HCT116 (cell line): ENCODE measurements at regions not wholly inside any gene's neighbourhood (a gene's known extent, or its start where the extent isn't known, plus 50 kb on each side); places are given as distances from the start of the nearest gene placed in this dataset.

Experiments
- ATAC-seq: fragments of 200-7000 bp; cut with Tn5 transposase; 2 replicates; pipeline ENCODE4 v1.9.1; 2020; ENCODE audit warnings: mild to moderate bottlenecking, moderate library complexity
- BruUV-seq: library from RNA; stranded (reverse); fragments of 400-500 nt; replicated peaks from 2 replicates; lab custom pipeline; 2021; lab: Mats Ljungman, UMichigan
- CTCF ChIA-PET: fragments of 300-600 bp; sonication (Branson Sonifier 250); formaldehyde crosslinking; loops from one replicate; lab custom pipeline; 2021; ENCODE audit warnings: antibody characterized with exemption; lab: Charles Lee
- POLR2A ChIA-PET: fragments of 300-600, 350-600 bp; sonication (Branson Sonifier 250); formaldehyde crosslinking; loops from one replicate; lab custom pipeline; 2021; ENCODE audit warnings: antibody characterized with exemption; lab: Charles Lee
- RAD21 ChIA-PET, 2 experiments: fragments of 300-600 bp; sonication (Branson Sonifier 250); formaldehyde crosslinking; loops; one replicate each; lab custom pipeline; 2023; ENCODE audit warnings: low total read pairs in 2 of 2; ENCODE audit not compliant: uncharacterized antibody in 2 of 2, unreplicated experiment in 2 of 2, low non-redundant PET in 1 of 2; lab: Charles Lee
- DNase-seq: peaks from one replicate; pipeline ENCODE4 v3.0.0-alpha.2; 2010; ENCODE audit warnings: low read depth, low spot score
- H2AFZ ChIP-seq: fragments of 200-600 bp; shearing (Covaris generic), sonication (generic); 2 replicates; pipeline ENCODE4 v1.6.1; 2017; ENCODE audit warnings: low read depth, mixed run types, mixed read lengths, antibody characterized with exemption, low read length; ENCODE audit not compliant: poor library complexity, severe bottlenecking
- H3K27ac ChIP-seq: 2 replicates; pipeline ENCODE4 v1.5.1; 2012; ENCODE audit warnings: low read depth, low read length
- H3K27me3 ChIP-seq: fragments of 200-600 bp; sonication (generic); 2 replicates; pipeline ENCODE4 v1.6.1; 2016; ENCODE audit warnings: mixed run types, low read length, mixed read lengths; ENCODE audit not compliant: insufficient read depth
- H3K36me3 ChIP-seq, 2 experiments: fragments of 200-500 bp in 1 of 2; fragments of 200-600 bp in 1 of 2; sonication (Bioruptor generic) in 1 of 2; sonication (generic) in 1 of 2; 2 replicates each; pipeline versions ENCODE4 v1.5.1 to v1.6.1; 2014 to 2016; ENCODE audit warnings: low read length in 2 of 2, inconsistent platforms in 1 of 2, mixed read lengths in 1 of 2, mixed run types in 1 of 2; ENCODE audit not compliant: insufficient read depth in 2 of 2, control insufficient read depth in 1 of 2
- H3K4me1 ChIP-seq, 2 experiments: fragments of 200-600 bp in 1 of 2; sonication (generic) in 1 of 2; 2 replicates each; pipeline versions ENCODE4 v1.5.1 to v1.6.1; 2012 to 2017; ENCODE audit warnings: low read length in 2 of 2, inconsistent platforms in 1 of 2, mild to moderate bottlenecking in 1 of 2, mixed read lengths in 1 of 2, mixed run types in 1 of 2, moderate library complexity in 1 of 2; ENCODE audit not compliant: insufficient read depth in 2 of 2, control insufficient read depth in 1 of 2
- H3K4me2 ChIP-seq: fragments of 200-600 bp; sonication (generic); 2 replicates; pipeline ENCODE4 v1.6.1; 2017; ENCODE audit warnings: mixed run types, low read length, mixed read lengths
- H3K4me3 ChIP-seq, 2 experiments: fragments of 200-600 bp in 1 of 2; sonication (generic) in 1 of 2; replicated peaks in 1 of 2; 2 replicates each; pipeline ENCODE4 v1.5.1; 2011 to 2016; ENCODE audit warnings: low read length in 2 of 2, control low read depth in 1 of 2, low read depth in 1 of 2, mild to moderate bottlenecking in 1 of 2, mixed read lengths in 1 of 2, mixed run types in 1 of 2
- H3K79me2 ChIP-seq: fragments of 200-600 bp; sonication (generic); 2 replicates; pipeline ENCODE4 v1.6.1; 2017; ENCODE audit warnings: mild to moderate bottlenecking, mixed run types, low read length, moderate library complexity, mixed read lengths; ENCODE audit not compliant: insufficient read depth
- H3K9ac ChIP-seq: fragments of 200-600 bp; sonication (generic); 2 replicates; pipeline ENCODE4 v1.6.1; 2016; ENCODE audit warnings: low read length, mixed read lengths
- H3K9me2 ChIP-seq: fragments of 200-600 bp; sonication (generic), shearing (Covaris generic); 2 replicates; pipeline ENCODE4 v1.6.1; 2017; ENCODE audit warnings: mixed run types, mild to moderate bottlenecking, moderate library complexity; ENCODE audit not compliant: insufficient read depth
- H3K9me3 ChIP-seq, 2 experiments: fragments of 200-500 bp in 1 of 2; fragments of 200-600 bp in 1 of 2; sonication (Bioruptor generic) in 1 of 2; sonication (generic) in 1 of 2; 2 replicates each; pipeline ENCODE4 v1.6.1; 2014 to 2017; ENCODE audit warnings: low read length in 2 of 2, mixed read lengths in 2 of 2, inconsistent platforms in 1 of 2, low read depth in 1 of 2, mild to moderate bottlenecking in 1 of 2, mixed run types in 1 of 2, moderate library complexity in 1 of 2; ENCODE audit not compliant: control insufficient read depth in 1 of 2, insufficient read depth in 1 of 2
- H4K20me1 ChIP-seq: fragments of 200-600 bp; sonication (generic), shearing (Covaris generic); 2 replicates; pipeline ENCODE4 v1.6.1; 2017; ENCODE audit warnings: mixed run types, mild to moderate bottlenecking, moderate library complexity; ENCODE audit not compliant: insufficient read depth
- ATF3 ChIP-seq: IDR thresholded peaks from 2 replicates; pipeline ENCODE4 v1.6.1; 2012
- ELF1 ChIP-seq: IDR thresholded peaks from 2 replicates; pipeline ENCODE4 v1.6.1; 2012; ENCODE audit warnings: low read depth, borderline replicate concordance
- EZH2 ChIP-seq: fragments of 200-600 bp; sonication (generic); IDR thresholded peaks from 2 replicates; pipeline ENCODE4 v1.6.1; 2017; ENCODE audit warnings: antibody characterized with exemption, mixed run types
- EZH2phosphoT487 ChIP-seq: fragments of 200-600 bp; IDR thresholded peaks from 2 replicates; pipeline ENCODE4 v1.6.1; 2018; ENCODE audit warnings: antibody characterized with exemption, borderline replicate concordance
- FOSL1 ChIP-seq: IDR thresholded peaks from 2 replicates; pipeline ENCODE4 v1.6.1; 2012; ENCODE audit warnings: low read depth
- JUND ChIP-seq: IDR thresholded peaks from 2 replicates; pipeline ENCODE4 v1.6.1; 2012
- RAD21 ChIP-seq: IDR thresholded peaks from 2 replicates; pipeline ENCODE4 v1.6.1; 2012; ENCODE audit warnings: low read depth, mild to moderate bottlenecking
- SP1 ChIP-seq: IDR thresholded peaks from 2 replicates; pipeline ENCODE4 v1.6.1; 2012; ENCODE audit warnings: low read depth
- TCF7L2 ChIP-seq: IDR thresholded peaks from 2 replicates; pipeline ENCODE4 v1.7.0; 2011; ENCODE audit warnings: borderline replicate concordance, inconsistent platforms; ENCODE audit not compliant: insufficient read depth, insufficient read length; ENCODE audit errors: extremely low read depth
- ZBTB33 ChIP-seq: IDR thresholded peaks from 2 replicates; pipeline ENCODE4 v1.6.1; 2011; ENCODE audit warnings: mild to moderate bottlenecking, low read length, moderate library complexity; ENCODE audit not compliant: insufficient replicate concordance; ENCODE audit errors: extremely low read depth
- ZFX ChIP-seq: fragments of 450-650 bp; IDR thresholded peaks from 2 replicates; pipeline ENCODE4 v1.6.1; 2017
- ZNF274 ChIP-seq: fragments of 200-500 bp; sonication (Bioruptor generic); IDR thresholded peaks from 2 replicates; pipeline ENCODE4 v1.6.1; 2014; ENCODE audit warnings: mild to moderate bottlenecking, low read depth, low read length, inconsistent platforms
- intact Hi-C: fragments of 100-400 bp; cut with micrococcal nuclease; formaldehyde crosslinking; loops from 2 replicates; pipeline ENCODE4 v1.10.0; 2022
- TF ChIP-seq, protein P1 (sequence below), 3 experiments: fragments of 200-600 bp in 1 of 3; sonication (generic) in 1 of 3; IDR thresholded peaks in 2 of 3; conservative IDR thresholded peaks in 1 of 3; 2 replicates each; pipeline ENCODE4 v1.5.1; 2012 to 2017; ENCODE audit warnings: low read depth in 2 of 3, low read length in 2 of 3, antibody characterized with exemption in 1 of 3, borderline replicate concordance in 1 of 3, control low read depth in 1 of 3, mild to moderate bottlenecking in 1 of 3, mixed read lengths in 1 of 3, mixed run types in 1 of 3, moderate library complexity in 1 of 3; ENCODE audit not compliant: insufficient read depth in 1 of 3

DNA sequence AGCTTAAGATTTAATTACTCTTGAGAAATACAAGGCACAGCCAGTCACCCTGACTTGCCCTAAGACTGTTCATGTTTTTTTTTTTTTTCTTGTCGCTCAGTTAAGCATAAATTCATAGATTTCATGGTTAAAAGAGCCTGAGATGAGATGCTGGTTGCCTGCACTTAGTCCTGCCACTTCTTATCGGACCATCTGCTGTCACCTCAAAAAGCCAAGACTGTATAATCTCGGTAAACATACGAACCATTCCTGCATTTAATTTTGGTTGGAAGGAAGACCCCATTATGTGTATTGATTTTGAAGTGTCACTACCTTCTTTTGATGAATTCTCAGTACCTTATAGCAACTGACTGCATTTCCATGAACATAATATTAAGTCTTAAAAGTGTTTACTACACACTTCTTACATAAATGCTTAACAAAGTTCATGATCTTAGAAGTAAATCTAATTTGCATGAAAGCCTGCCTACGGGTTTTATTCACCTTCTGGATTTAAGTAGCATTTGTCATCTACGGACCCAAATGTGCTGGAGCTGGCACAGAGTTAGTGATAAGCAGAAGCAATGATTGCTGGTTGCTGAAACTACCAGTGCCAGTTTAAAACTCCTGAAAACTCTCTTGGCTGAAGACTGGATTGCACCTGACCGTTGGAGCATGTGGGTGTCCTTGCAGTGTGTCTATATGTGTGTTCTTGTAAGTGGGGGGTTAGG, 843.4 kb downstream of the TMEM182 start (continued):
- no peak for TF ChIP-seq ATF3

GRCh38 chr2:103615611-103616105, 853.8 kb downstream of the TMEM182 start:
- no peak for DNase-seq
- H3K9me3 ChIP-seq = peaks cover 2 to 26% of the 10 kb centered on the region in 2 experiments; a peak in 2 of 4 replicates
- H3K36me3 ChIP-seq = no peaks in the 10 kb centered on the region
- H3K27me3 ChIP-seq = no peaks in the 10 kb centered on the region
- intact Hi-C loops = no loop called here
- H3K9me2 ChIP-seq = no peaks in the 10 kb centered on the region
- no peaks in the 10 kb centered on the region for H3K4me1 ChIP-seq
- H2AFZ ChIP-seq = no peak overlapping the region
- TF ChIP-seq ZFX (no peak), FOSL1 (no peak)
- H4K20me1 ChIP-seq = no peaks in the 10 kb centered on the region
- no TSS peak for BruUV-seq
- ChIA-PET CTCF (no interaction called here), RAD21 (no interaction called here), POLR2A (no interaction called here)
- no peak overlapping the region for H3K27ac ChIP-seq
- H3K79me2 ChIP-seq = no peaks in the 10 kb centered on the region
- no peak for ATAC-seq
- H3K9ac ChIP-seq = no peak overlapping the region
- H3K4me2 ChIP-seq = no peak overlapping the region
- no peak overlapping the region for H3K4me3 ChIP-seq

DNA sequence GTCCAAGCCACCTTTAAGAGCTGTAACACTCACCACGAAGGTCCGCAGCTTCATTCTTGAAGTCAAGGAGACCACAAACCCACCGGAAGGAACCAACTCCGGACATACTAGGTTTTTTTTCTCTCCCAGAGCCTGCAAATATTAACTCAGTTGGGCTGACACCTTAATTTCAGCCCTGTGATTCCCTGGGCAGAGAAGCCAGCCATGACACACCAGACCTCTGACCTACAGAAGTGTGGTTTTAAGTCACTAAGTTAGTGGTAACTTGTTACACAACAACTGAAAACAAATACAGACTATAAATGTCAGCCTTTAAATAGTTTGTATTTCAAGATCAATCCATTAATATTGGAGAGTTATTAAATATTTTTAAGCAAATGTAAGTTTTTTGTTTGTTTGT, 855.1 kb downstream of the TMEM182 start:
- RAD21 ChIA-PET = no interaction called here
- Histone ChIP-seq H3K9me2 (no peaks in the 10 kb centered on the region), H3K27me3 (no peaks in the 10 kb centered on the region), H4K20me1 (no peaks in the 10 kb centered on the region), H3K4me2 (no peak overlapping the region), H3K79me2 (no peaks in the 10 kb centered on the region), H3K27ac (no peak overlapping the region), H3K36me3 (no peaks in the 10 kb centered on the region), H3K9me3 (peaks cover 5 to 26% of the 10 kb centered on the region in 2 experiments; a peak in 2 of 4 replicates), H3K4me3 (no peak overlapping the region), H2AFZ (no peak overlapping the region), H3K9ac (no peak overlapping the region), H3K4me1 (no peaks in the 10 kb centered on the region)
- POLR2A ChIA-PET = no interaction called here
- DNase-seq (no peak), ATAC-seq (no peak)
- intact Hi-C loops = no loop called here
- no TSS peak for BruUV-seq
- CTCF ChIA-PET = no interaction called here
- TF ChIP-seq EZH2 (no peak), RAD21 (no peak), TCF7L2 (no peak), ELF1 (no peak), JUND (no peak), SP1 (no peak), ZBTB33 (no peak), ZFX (no peak), EZH2phosphoT487 (no peak), ZNF274 (no peak), ATF3 (no peak)
- TF ChIP-seq, protein P1, sequence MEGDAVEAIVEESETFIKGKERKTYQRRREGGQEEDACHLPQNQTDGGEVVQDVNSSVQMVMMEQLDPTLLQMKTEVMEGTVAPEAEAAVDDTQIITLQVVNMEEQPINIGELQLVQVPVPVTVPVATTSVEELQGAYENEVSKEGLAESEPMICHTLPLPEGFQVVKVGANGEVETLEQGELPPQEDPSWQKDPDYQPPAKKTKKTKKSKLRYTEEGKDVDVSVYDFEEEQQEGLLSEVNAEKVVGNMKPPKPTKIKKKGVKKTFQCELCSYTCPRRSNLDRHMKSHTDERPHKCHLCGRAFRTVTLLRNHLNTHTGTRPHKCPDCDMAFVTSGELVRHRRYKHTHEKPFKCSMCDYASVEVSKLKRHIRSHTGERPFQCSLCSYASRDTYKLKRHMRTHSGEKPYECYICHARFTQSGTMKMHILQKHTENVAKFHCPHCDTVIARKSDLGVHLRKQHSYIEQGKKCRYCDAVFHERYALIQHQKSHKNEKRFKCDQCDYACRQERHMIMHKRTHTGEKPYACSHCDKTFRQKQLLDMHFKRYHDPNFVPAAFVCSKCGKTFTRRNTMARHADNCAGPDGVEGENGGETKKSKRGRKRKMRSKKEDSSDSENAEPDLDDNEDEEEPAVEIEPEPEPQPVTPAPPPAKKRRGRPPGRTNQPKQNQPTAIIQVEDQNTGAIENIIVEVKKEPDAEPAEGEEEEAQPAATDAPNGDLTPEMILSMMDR (IDR thresholded peaks at IDR 0.05 in 2 of 3, conservative IDR thresholded peaks at IDR 0.05 in 1 of 3; ENCODE audit: borderline replicate concordance in 1 of 3, insufficient read depth in 1 of 3, low read depth in 2 of 3, low read length in 2 of 3) = no peak
